Left cardiac atrium (tissue), 4 donors: ENCODE measurements at regions not wholly inside any gene's neighbourhood (a gene's known extent, or its start where the extent isn't known, plus 50 kb on each side); places are given as distances from the start of the nearest gene placed in this dataset.
"Not testable (repeated sequence)": the region's sequence is repeated elsewhere in the genome, so short reads cannot be mapped to it uniquely, and the experiment has no call there.

ENCODE experiments used
- ATAC-seq, 2 donors: fragments of 200-7000 bp; cut with Tn5 transposase; one replicate each; pipeline ENCODE4 v1.9.1; 2020; ENCODE audit warnings: mild to moderate bottlenecking in 2 of 2, moderate library complexity in 2 of 2
- DNase-seq: peaks from one replicate; pipeline ENCODE4 v3.0.0-alpha.2; 2020
- intact Hi-C, 2 donors: fragments of 100-400 bp; cut with DNase I; formaldehyde crosslinking; loops; one replicate each; pipeline versions ENCODE4 v1.14.1 to v1.15.1; 2022 to 2023
- donor health status: DM: no; HTN: yes; CAD: no.
- donor health status: DM: no; HTN: yes; CAD: no; lungs with severe emphysema.
- donor health status: DM: yes; HTN: yes; CAD: no.
- donor health status: Dilated cardiomyopathy.

GRCh38 chr6:153984811-153985210 is 54.2 kb upstream of the OPRM1 start:
- no peak for ATAC-seq
- no peak for DNase-seq
- intact Hi-C loops = no loop called here

- no peak for ATAC-seq
- intact Hi-C loops = no loop called here
- DNase-seq = no peak
Measured at GRCh38 chr6:153980171-153980570, 58.9 kb upstream of the OPRM1 start.

DNA sequence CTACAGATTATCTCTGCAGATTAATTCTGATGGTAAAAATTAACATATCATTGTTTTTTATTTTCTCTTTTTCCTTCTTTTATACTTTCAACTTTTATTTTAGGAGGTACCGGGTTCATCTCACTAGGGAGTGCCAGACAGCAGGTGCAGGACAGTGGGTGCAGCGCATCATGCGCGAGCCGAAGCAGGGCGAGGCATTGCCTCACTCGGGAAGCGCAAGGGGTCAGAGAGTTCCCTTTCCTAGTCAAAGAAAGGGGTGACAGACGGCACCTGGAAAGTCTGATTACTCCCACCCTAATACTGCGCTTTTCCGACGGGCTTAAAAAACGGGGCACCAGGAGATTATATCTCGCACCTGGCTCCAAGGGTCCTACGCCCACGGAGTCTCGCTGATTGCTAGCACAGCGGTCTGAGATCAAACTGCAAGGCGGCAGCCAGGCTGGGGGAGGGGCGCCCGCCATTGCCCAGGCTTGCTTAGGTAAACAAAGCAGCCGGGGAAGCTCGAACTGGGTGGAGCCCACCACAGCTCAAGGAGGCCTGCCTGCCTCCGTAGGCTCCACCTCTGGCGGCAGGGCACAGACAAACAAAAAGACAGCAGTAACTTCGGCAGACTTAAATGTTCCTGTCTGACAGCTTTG is 60.0 kb upstream of the OPRM1 start:
- intact Hi-C loops, ATAC-seq: not testable (repeated sequence)

GRCh38 chr6:153976921-153977693 is 61.9 kb upstream of the OPRM1 start:
- DNase-seq = no peak
- intact Hi-C loops = no loop called here
- peak in 1 of 2 donors; percentile 74 for ATAC-seq

More for the DNA sequence above, 60.0 kb upstream of the OPRM1 start:
- not testable (repeated sequence) for DNase-seq

DNA sequence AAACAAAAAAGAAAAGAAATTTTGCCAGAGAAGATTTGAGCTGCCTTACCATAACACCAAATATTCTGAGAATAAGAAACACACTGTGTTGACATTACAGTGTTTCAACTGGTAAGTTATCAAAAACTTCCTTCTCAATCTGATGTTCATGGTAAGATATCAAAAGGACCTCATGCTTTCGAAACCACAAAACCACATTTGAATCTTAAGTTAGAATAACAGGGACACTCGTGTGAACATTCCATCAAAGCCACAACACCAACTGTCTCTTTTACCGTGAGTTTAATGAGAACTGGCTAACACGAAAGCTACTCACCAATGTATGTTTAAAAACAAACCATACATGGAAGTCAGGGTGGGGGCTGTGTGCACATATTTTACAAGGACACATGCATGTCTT is 73.0 kb upstream of the OPRM1 start:
- intact Hi-C loops = no loop called here
- ATAC-seq (no peak), DNase-seq (no peak)

DNA sequence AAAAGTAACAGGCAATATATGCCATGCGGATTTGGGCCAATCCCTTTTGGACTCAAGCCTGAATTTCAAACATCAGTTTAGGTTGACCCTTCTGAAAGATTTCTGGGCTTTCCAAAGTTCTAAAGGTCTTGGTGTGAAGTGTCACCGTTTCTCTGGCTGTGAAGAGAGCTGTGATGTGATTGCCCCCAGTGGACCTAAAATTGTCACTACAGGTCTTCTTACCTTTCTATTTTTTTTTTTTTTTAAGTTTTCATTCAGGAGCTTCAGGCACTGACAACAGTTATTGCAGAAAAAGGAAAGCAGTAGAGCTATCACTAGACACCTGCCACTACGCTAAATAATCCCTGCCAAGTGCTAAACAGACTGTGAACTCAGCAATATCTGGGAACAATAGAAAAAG is 75.7 kb upstream of the OPRM1 start:
- no peak for ATAC-seq
- no peak for DNase-seq
- intact Hi-C loops = no loop called here

DNA sequence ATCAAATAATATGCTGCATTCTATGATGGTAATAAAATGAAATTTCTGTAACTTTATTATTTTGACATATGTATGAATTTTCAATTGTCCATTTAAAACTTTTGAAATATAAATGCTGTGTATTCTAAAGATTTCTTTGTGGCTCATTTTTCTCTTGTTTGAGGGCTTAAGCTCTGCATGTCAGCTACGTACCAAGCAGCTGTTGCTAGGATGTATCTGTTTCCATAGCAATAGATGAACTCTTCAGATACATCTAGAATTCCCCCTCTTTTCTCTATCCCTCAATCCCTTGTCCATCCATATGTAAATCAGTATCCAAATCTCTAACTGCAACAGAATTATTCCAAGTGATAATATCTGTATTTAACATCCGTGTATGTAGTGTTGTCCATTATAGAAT is 76.5 kb upstream of the OPRM1 start:
- no peak for ATAC-seq
- intact Hi-C loops = no loop called here
- DNase-seq = no peak

- ATAC-seq = no peak
- intact Hi-C loops = no loop called here
- no peak for DNase-seq
Measured at GRCh38 chr6:153960741-153961140, 78.3 kb upstream of the OPRM1 start.

- intact Hi-C loops = no loop called here
- no peak for DNase-seq
- ATAC-seq = no peak
Measured at GRCh38 chr6:153960281-153960680, 78.8 kb upstream of the OPRM1 start.

DNA sequence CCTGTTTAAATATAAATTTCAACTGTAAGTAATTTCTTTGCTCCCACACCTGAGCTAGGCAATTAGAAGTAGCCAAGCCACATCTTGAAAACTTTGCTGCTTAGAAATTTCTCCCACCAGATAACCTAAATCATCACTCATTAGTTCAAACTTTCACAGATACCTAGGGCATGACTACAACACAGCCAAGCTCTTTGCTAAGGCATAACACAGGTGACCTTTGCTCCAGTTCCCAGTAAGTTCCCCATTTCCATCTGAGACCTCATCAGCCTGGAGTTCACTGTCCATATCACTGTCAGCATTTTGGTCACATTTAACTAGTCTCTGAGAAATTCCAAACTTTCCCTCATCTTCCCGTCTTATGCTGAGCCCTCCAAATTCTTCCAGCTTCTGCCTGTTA is 79.8 kb upstream of the OPRM1 start:
- ATAC-seq (no peak), DNase-seq (no peak)
- intact Hi-C loops = no loop called here

DNA sequence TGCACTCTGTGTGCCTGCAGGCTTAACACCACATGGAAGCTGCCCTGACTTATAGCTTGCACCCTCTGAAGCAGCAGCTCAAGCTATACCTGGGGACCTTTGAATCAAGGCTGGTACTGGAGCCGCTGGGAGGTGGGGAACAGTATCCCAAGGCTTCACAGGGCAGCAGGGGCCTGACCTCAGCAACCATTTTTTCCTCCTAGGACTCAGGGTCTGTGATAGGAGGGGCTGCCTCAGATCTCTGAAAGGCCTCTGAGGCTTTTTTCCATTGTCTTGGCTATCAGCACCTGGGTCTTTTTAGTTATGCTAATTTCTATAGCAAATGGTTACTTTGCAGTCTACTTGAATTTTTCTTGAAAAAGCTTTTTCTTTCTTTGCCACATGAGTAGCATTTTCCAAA is 80.2 kb upstream of the OPRM1 start:
- DNase-seq = no peak
- no peak for ATAC-seq
- intact Hi-C loops = no loop called here

DNA sequence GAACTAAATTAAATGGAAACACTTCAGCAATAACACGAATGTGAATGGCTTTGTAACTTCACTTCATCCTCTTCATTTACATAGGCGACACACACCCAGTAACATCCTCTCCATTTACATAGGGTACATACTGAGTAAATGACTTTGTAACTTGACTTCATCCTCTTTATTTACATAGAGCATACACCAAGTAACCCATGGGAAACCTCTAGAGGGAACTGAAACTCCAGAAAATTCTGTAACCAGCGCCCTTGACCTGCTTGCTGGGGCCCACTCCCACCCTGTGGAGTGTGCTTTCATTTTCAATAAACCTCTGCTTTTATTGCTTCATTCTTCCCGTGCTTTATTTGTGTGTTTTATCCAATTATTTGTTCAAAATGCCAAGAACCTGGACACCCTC is 81.6 kb upstream of the OPRM1 start:
- ATAC-seq = no peak
- intact Hi-C loops = no loop called here
- DNase-seq = no peak

GRCh38 chr6:153956808-153957207 is 82.2 kb upstream of the OPRM1 start:
- ATAC-seq (peak in 1 of 2 donors; percentile 68), DNase-seq (no peak)
- intact Hi-C loops = no loop called here

- intact Hi-C loops = loop anchor here (5.0 to 10.0 kb wide), 3 partner anchors 715 to 917 kb away; no protein-coding TSS in a partner anchor
- DNase-seq (no peak), ATAC-seq (no peak)
Measured at GRCh38 chr6:153949616-153950015, 89.4 kb upstream of the OPRM1 start.

DNA sequence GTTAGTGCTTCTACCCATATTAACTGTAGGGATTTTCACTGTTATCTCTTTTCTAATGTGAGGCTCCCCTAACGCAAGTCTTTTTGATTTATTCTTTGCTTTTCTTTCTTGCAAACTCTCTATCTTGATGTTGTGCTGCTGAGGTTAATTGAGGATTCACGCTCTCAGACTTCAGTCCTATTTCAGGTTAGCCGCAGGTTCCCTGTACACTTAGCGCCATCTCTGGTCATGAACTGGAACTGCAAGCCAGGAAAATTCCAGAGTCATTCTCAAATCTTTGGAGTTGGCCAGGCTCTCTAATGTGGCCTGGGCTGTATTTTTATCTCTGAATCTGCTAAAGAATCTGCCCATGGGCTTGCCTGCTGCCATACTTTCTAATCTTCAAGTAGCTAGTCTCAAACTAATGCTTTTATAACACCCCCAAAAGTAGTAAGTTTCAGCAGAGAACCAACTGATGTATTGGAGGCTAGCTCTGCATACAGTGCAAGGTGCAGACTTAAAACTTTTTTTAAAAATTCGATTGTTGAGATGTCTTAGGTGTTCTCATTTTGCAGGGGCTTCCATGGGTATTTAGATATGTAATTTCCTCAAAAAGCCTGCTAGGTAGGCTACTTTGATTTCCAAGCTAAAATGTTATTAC is 91.1 kb upstream of the OPRM1 start:
- peak; percentile 23 to 44 for ATAC-seq
- intact Hi-C loops = loop anchor here (5.0 to 10.0 kb wide), 3 partner anchors 713 to 916 kb away; no protein-coding TSS in a partner anchor
- DNase-seq = no peak

GRCh38 chr6:153944201-153944600 is 94.8 kb upstream of the OPRM1 start:
- DNase-seq = no peak
- intact Hi-C loops = loop anchor here in 1 of 2 donors (10.0 kb wide), 1 partner anchor 709 kb away; no protein-coding TSS in a partner anchor
- ATAC-seq = no peak

- DNase-seq (no peak), ATAC-seq (no peak)
- intact Hi-C loops = loop anchor here in 1 of 2 donors (10.0 kb wide), 1 partner anchor 708 kb away; no protein-coding TSS in a partner anchor
Measured at GRCh38 chr6:153942361-153942760, 96.7 kb upstream of the OPRM1 start.

DNA sequence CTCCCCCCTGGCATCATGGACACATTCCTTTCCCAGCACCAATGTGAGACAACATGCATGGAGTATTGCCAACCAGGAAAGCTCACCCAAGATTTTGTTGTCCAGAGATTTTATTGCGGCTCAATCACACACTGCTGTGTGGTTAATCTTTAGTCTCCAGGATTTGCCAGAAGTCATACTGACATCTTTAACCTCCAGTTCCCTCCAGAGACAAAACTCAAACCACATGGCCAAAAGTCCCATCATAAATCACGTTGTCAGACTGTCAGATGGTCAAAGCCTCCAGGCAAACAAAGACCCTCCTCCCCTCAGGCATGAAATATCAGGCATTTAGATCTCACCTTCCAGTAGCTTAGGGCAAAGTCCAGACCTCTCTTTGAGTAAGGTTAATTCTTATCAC is 97.3 kb upstream of the OPRM1 start:
- ATAC-seq (no peak), DNase-seq (no peak)
- intact Hi-C loops = loop anchor here in 1 of 2 donors (10.0 kb wide), 1 partner anchor 707 kb away; no protein-coding TSS in a partner anchor

- ATAC-seq (no peak), DNase-seq (no peak)
Measured at GRCh38 chr6:153938876-153939275, 100.2 kb upstream of the OPRM1 start.

GRCh38 chr6:153931431-153931830 is 107.6 kb upstream of the OPRM1 start:
- ATAC-seq (no peak), DNase-seq (no peak)
- intact Hi-C loops = no loop called here

More at GRCh38 chr6:153938876-153939275, 100.2 kb upstream of the OPRM1 start:
- intact Hi-C loops = no loop called here
